H1 (cell line): ENCODE measurements at regions not wholly inside any gene's neighbourhood (a gene's known extent, or its start where the extent isn't known, plus 50 kb on each side); places are given as distances from the start of the nearest gene placed in this dataset.

Experiments used
- BCL11A ChIP-seq, 2 experiments: IDR thresholded peaks; one replicate each; pipeline ENCODE4 v1.6.1; 2011; ENCODE audit warnings: low read depth in 2 of 2, low read length in 2 of 2, mild to moderate bottlenecking in 2 of 2
- CBX5 ChIP-seq: fragments of 300-800, 300-1000 bp; sonication (generic); IDR thresholded peaks from 2 replicates; pipeline ENCODE4 v1.7.1; 2016; ENCODE audit warnings: antibody characterized with exemption, low read length, low read depth
- CEBPB ChIP-seq: IDR thresholded peaks from 2 replicates; pipeline ENCODE4 v1.6.1; 2012; ENCODE audit warnings: low read depth, low read length
- CREB1 ChIP-seq: IDR thresholded peaks from 2 replicates; pipeline ENCODE4 v1.6.1; 2012; ENCODE audit warnings: inconsistent platforms
- EZH2 ChIP-seq: fragments of 200-600 bp; sonication (generic); IDR thresholded peaks from 2 replicates; pipeline ENCODE4 v1.7.1; 2012; ENCODE audit warnings: low read depth, mild to moderate bottlenecking, moderate library complexity, low read length, inconsistent platforms; ENCODE audit not compliant: severe bottlenecking
- POLR2A ChIP-seq, 2 experiments: IDR thresholded peaks; 1 replicate in 1 of 2; 2 replicates in 1 of 2; pipeline ENCODE4 v1.6.1; 2011; ENCODE audit warnings: low read depth in 2 of 2, low read length in 2 of 2, mild to moderate bottlenecking in 2 of 2; ENCODE audit errors: control extremely low read depth in 1 of 2
- SIN3A ChIP-seq, 2 experiments: IDR thresholded peaks in 1 of 2; conservative IDR thresholded peaks in 1 of 2; 2 replicates each; pipeline ENCODE4 v1.6.1; 2011 to 2012; ENCODE audit warnings: low read length in 2 of 2, improper control_type of control experiment in 1 of 2, low read depth in 1 of 2, mild to moderate bottlenecking in 1 of 2
- YY1 ChIP-seq: IDR thresholded peaks from 2 replicates; pipeline ENCODE4 v1.6.1; 2011; ENCODE audit warnings: low read depth, mild to moderate bottlenecking, low read length
- TF ChIP-seq, protein P1 (sequence below), 3 experiments: IDR thresholded peaks; 1 replicate in 2 of 3; 2 replicates in 1 of 3; pipeline versions ENCODE4 v1.5.1 to v1.6.1; 2011; ENCODE audit warnings: low read length in 3 of 3, mild to moderate bottlenecking in 3 of 3, inconsistent platforms in 2 of 3, low read depth in 1 of 3, moderate library complexity in 1 of 3; ENCODE audit not compliant: insufficient read depth in 1 of 3; ENCODE audit errors: control extremely low read depth in 1 of 3
- TF ChIP-seq, protein P2 (sequence below): IDR thresholded peaks from 2 replicates; pipeline ENCODE4 v1.6.1; 2012; ENCODE audit warnings: inconsistent platforms
- TF ChIP-seq, protein P3 (sequence below): IDR thresholded peaks from 2 replicates; pipeline ENCODE4 v1.6.1; 2011; ENCODE audit warnings: low read depth, mild to moderate bottlenecking, low read length; ENCODE audit not compliant: insufficient read depth

DNA sequence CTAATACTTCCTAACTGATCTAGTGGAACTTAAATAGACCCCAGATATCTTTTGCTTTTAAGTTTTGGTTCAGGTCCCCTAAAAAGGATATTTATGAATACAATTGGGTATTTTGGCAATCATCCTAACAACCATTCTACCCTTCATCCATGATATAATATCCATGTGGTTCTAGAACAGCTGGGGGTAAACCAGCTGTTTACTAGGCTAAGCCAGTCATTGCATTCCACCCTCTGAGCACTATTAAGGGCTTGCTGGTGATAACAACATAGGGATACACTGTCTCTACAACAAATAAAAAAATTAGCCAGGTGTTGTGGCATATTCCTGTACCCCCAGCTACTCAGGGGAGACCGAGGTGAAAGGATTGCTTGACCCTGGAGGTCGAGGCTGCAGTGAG lies 54.8 kb upstream of the MAPK10 start:
- TF ChIP-seq YY1 (no peak), POLR2A (IDR thresholded peaks at IDR 0.05; ENCODE audit: control extremely low read depth in 1 of 2, low read depth in 2 of 2, low read length in 2 of 2) (no peak), BCL11A (IDR thresholded peaks at IDR 0.05; ENCODE audit: low read depth in 2 of 2, low read length in 2 of 2) (no peak), SIN3A (conservative IDR thresholded peaks at IDR 0.05 in 1 of 2, IDR thresholded peaks at IDR 0.05 in 1 of 2; ENCODE audit: low read depth in 1 of 2, low read length in 2 of 2) (no peak), CEBPB (no peak), CBX5 (no peak), CREB1 (no peak), EZH2 (no peak)
- TF ChIP-seq, protein P1, sequence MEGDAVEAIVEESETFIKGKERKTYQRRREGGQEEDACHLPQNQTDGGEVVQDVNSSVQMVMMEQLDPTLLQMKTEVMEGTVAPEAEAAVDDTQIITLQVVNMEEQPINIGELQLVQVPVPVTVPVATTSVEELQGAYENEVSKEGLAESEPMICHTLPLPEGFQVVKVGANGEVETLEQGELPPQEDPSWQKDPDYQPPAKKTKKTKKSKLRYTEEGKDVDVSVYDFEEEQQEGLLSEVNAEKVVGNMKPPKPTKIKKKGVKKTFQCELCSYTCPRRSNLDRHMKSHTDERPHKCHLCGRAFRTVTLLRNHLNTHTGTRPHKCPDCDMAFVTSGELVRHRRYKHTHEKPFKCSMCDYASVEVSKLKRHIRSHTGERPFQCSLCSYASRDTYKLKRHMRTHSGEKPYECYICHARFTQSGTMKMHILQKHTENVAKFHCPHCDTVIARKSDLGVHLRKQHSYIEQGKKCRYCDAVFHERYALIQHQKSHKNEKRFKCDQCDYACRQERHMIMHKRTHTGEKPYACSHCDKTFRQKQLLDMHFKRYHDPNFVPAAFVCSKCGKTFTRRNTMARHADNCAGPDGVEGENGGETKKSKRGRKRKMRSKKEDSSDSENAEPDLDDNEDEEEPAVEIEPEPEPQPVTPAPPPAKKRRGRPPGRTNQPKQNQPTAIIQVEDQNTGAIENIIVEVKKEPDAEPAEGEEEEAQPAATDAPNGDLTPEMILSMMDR (IDR thresholded peaks at IDR 0.05; ENCODE audit: control extremely low read depth in 1 of 3, insufficient read depth in 1 of 3, low read depth in 1 of 3, low read length in 3 of 3): no peak
- TF ChIP-seq, protein P2, sequence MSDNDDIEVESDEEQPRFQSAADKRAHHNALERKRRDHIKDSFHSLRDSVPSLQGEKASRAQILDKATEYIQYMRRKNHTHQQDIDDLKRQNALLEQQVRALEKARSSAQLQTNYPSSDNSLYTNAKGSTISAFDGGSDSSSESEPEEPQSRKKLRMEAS: no peak
- TF ChIP-seq, protein P3, sequence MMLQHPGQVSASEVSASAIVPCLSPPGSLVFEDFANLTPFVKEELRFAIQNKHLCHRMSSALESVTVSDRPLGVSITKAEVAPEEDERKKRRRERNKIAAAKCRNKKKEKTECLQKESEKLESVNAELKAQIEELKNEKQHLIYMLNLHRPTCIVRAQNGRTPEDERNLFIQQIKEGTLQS: no peak
